ENCODE measurements at regions not wholly inside any gene's neighbourhood (a gene's known extent, or its start where the extent isn't known, plus 50 kb on each side); places are given as distances from the start of the nearest gene placed in this dataset.
A peak's percentile ranks its signal among the peaks of the same experiment; 100 is the strongest.

- no peak overlapping the region for H4K5ac ChIP-seq (ENCODE audit: low read length)
- no peak overlapping the region for H3K9ac ChIP-seq (ENCODE audit: low read length)
- no peak overlapping the region for H3K4me2 ChIP-seq (ENCODE audit: low read length)
- no peak overlapping the region for H3K27ac ChIP-seq (ENCODE audit: low read depth, low read length)
- H2BK5ac ChIP-seq (ENCODE audit: low read length): no peak overlapping the region
- no peaks in the 10 kb centered on the region for H3K79me2 ChIP-seq (ENCODE audit: control insufficient read depth, insufficient read depth, low read length)
- no peak overlapping the region for H2BK120ac ChIP-seq (ENCODE audit: low read depth, low read length)
- no peak overlapping the region for H3K18ac ChIP-seq (ENCODE audit: low read length)
- H3K23ac ChIP-seq (ENCODE audit: low read length): no peak overlapping the region
- DNase-seq: no peak
- H2BK15ac ChIP-seq (replicated peaks; ENCODE audit: low read depth): no peak overlapping the region
- H3K27me3 ChIP-seq (ENCODE audit: insufficient read depth, low read length, poor library complexity): no peaks in the 10 kb centered on the region
- H3K79me1 ChIP-seq (ENCODE audit: low read length): no peaks in the 10 kb centered on the region
- no peak overlapping the region for H4K8ac ChIP-seq (ENCODE audit: low read depth, low read length)
- no peak overlapping the region for H2AK5ac ChIP-seq (ENCODE audit: low read length)
- H3K4me1 ChIP-seq (ENCODE audit: control insufficient read depth, low read depth, low read length): peaks cover 3% of the 10 kb centered on the region
- H3K4me3 ChIP-seq (ENCODE audit: low read length): no peak overlapping the region
- H3K56ac ChIP-seq (ENCODE audit: low read length): no peak overlapping the region
- H3K36me3 ChIP-seq (ENCODE audit: control insufficient read depth, insufficient read depth, low read length): no peaks in the 10 kb centered on the region
- H3K4ac ChIP-seq (ENCODE audit: low read depth, low read length): no peak overlapping the region
Measured at GRCh38 chr5:114062932-114063867, 298.7 kb upstream of the KCNN2 start.

DNA sequence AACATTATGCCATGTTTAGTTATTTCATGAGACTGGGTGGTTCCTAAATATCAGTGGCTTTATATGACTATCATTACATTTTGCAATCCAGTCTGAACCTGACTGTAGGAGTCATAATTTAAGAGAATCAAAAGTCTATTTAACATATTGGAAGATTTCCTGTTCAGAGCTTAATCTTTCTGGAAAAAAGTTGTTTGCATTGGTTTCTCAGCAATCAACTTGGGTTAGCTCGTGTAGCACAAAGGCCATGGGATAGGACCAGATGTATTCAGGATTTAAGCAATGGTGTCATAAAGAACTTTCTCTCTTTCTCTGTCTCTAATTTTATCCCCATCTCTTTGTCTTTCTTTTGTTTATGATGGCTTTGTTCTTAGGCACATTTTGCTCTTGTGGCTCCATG, 296.0 kb upstream of the KCNN2 start:
- DNase-seq: no peak
- Histone ChIP-seq H3K18ac (ENCODE audit: low read length) (no peak overlapping the region), H3K27me3 (ENCODE audit: insufficient read depth, low read length, poor library complexity) (no peaks in the 10 kb centered on the region), H4K8ac (ENCODE audit: low read depth, low read length) (no peak overlapping the region), H2AK5ac (ENCODE audit: low read length) (no peak overlapping the region), H3K4me3 (ENCODE audit: low read length) (no peak overlapping the region), H2BK120ac (ENCODE audit: low read depth, low read length) (no peak overlapping the region), H2BK15ac (replicated peaks; ENCODE audit: low read depth) (no peak overlapping the region), H4K5ac (ENCODE audit: low read length) (no peak overlapping the region), H3K27ac (ENCODE audit: low read depth, low read length) (no peak overlapping the region), H3K9ac (ENCODE audit: low read length) (no peak overlapping the region), H3K56ac (ENCODE audit: low read length) (no peak overlapping the region), H3K4me2 (ENCODE audit: low read length) (no peak overlapping the region), H3K79me1 (ENCODE audit: low read length) (no peaks in the 10 kb centered on the region), H3K23ac (ENCODE audit: low read length) (no peak overlapping the region), H3K36me3 (ENCODE audit: control insufficient read depth, insufficient read depth, low read length) (no peaks in the 10 kb centered on the region), H3K4me1 (ENCODE audit: control insufficient read depth, low read depth, low read length) (peaks cover 3% of the 10 kb centered on the region), H3K4ac (ENCODE audit: low read depth, low read length) (no peak overlapping the region), H3K79me2 (ENCODE audit: control insufficient read depth, insufficient read depth, low read length) (no peaks in the 10 kb centered on the region), H2BK5ac (ENCODE audit: low read length) (no peak overlapping the region)
- no CpG with 5 or more reads among the region's 1 CpG for WGBS (ENCODE audit: extremely low coverage, insufficient coverage, low lambda C conversion rate)

DNA sequence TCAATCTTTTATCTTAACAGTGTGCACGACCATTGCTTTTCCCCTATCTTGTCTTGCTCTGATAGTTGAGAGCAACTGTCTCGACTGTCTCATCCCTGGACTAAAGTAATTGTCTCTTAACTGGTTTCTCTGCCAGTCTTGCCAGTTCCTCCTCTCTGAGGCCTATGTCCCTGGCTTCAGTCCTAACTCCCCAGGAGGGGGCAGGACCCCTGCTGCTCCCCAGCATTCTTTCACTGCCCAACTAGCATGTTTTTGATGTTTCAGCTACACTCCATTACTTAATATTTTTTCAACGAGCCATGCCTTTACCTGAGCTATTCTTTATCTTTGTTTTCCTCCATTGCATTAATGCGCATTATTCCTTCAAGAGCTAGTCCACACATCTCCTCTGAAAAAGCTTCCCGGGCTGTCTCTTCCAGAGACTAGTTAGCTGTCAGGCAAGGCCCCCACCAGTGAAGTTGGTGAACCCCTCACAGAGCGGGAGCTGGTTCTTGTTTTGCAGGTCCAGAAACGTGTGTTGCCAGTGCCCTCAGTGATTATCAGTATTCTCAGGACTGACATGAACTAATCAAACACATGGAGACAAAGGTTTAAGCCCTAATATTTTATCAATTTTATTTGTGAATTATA, 291.7 kb upstream of the KCNN2 start:
- Histone ChIP-seq H3K27ac (ENCODE audit: low read depth, low read length) (no peak overlapping the region), H4K8ac (ENCODE audit: low read depth, low read length) (no peak overlapping the region), H3K79me2 (ENCODE audit: control insufficient read depth, insufficient read depth, low read length) (no peaks in the 10 kb centered on the region), H3K36me3 (ENCODE audit: control insufficient read depth, insufficient read depth, low read length) (no peaks in the 10 kb centered on the region), H3K9ac (ENCODE audit: low read length) (no peak overlapping the region), H2AK5ac (ENCODE audit: low read length) (no peak overlapping the region), H3K4me1 (ENCODE audit: control insufficient read depth, low read depth, low read length) (no peaks in the 10 kb centered on the region), H2BK15ac (replicated peaks; ENCODE audit: low read depth) (no peak overlapping the region), H3K79me1 (ENCODE audit: low read length) (no peaks in the 10 kb centered on the region), H3K27me3 (ENCODE audit: insufficient read depth, low read length, poor library complexity) (no peaks in the 10 kb centered on the region), H3K23ac (ENCODE audit: low read length) (no peak overlapping the region), H3K4ac (ENCODE audit: low read depth, low read length) (no peak overlapping the region), H3K4me2 (ENCODE audit: low read length) (no peak overlapping the region), H2BK120ac (ENCODE audit: low read depth, low read length) (no peak overlapping the region), H4K5ac (ENCODE audit: low read length) (no peak overlapping the region), H3K4me3 (ENCODE audit: low read length) (no peak overlapping the region), H3K18ac (ENCODE audit: low read length) (no peak overlapping the region), H3K56ac (ENCODE audit: low read length) (no peak overlapping the region), H2BK5ac (ENCODE audit: low read length) (no peak overlapping the region)
- no CpG with 5 or more reads among the region's 7 CpGs for WGBS (ENCODE audit: extremely low coverage, insufficient coverage, low lambda C conversion rate)
- peak; percentile 29 for DNase-seq

DNA sequence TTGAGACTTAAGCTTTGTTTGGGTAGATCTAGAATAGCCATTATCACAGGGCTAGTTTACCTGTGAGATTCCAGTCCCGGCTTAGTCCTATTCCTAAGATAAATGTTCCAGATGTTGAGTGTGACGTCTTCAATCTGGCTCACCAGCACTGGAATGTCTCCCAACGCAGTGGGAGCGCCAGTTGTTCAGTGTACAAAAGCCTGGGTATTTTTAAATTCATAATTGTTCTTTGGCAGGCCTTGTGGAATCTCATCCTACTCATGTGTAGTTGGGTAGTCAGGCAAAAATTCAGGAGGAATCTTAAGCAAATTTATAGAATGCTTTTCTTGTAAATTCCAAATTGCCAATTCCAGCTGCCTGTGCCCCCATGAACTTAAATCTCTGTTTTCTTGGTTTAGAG, 272.6 kb upstream of the KCNN2 start:
- H4K5ac ChIP-seq (ENCODE audit: low read length): no peak overlapping the region
- H2BK15ac ChIP-seq (replicated peaks; ENCODE audit: low read depth): no peak overlapping the region
- no peak overlapping the region for H3K18ac ChIP-seq (ENCODE audit: low read length)
- H2BK5ac ChIP-seq (ENCODE audit: low read length): no peak overlapping the region
- no peak overlapping the region for H3K4ac ChIP-seq (ENCODE audit: low read depth, low read length)
- no peak overlapping the region for H3K27ac ChIP-seq (ENCODE audit: low read depth, low read length)
- H3K4me3 ChIP-seq (ENCODE audit: low read length): no peak overlapping the region
- no peaks in the 10 kb centered on the region for H3K79me1 ChIP-seq (ENCODE audit: low read length)
- H4K8ac ChIP-seq (ENCODE audit: low read depth, low read length): no peak overlapping the region
- no peaks in the 10 kb centered on the region for H3K36me3 ChIP-seq (ENCODE audit: control insufficient read depth, insufficient read depth, low read length)
- H3K56ac ChIP-seq (ENCODE audit: low read length): no peak overlapping the region
- H2BK120ac ChIP-seq (ENCODE audit: low read depth, low read length): no peak overlapping the region
- no peaks in the 10 kb centered on the region for H3K27me3 ChIP-seq (ENCODE audit: insufficient read depth, low read length, poor library complexity)
- no peaks in the 10 kb centered on the region for H3K4me1 ChIP-seq (ENCODE audit: control insufficient read depth, low read depth, low read length)
- DNase-seq: no peak
- no peak overlapping the region for H3K4me2 ChIP-seq (ENCODE audit: low read length)
- no peak overlapping the region for H3K23ac ChIP-seq (ENCODE audit: low read length)
- no CpG with 5 or more reads among the region's 4 CpGs for WGBS (ENCODE audit: extremely low coverage, insufficient coverage, low lambda C conversion rate)
- no peak overlapping the region for H2AK5ac ChIP-seq (ENCODE audit: low read length)
- no peaks in the 10 kb centered on the region for H3K79me2 ChIP-seq (ENCODE audit: control insufficient read depth, insufficient read depth, low read length)
- no peak overlapping the region for H3K9ac ChIP-seq (ENCODE audit: low read length)

- Histone ChIP-seq H3K79me1 (ENCODE audit: low read length) (no peaks in the 10 kb centered on the region), H2BK5ac (ENCODE audit: low read length) (no peak overlapping the region), H3K56ac (ENCODE audit: low read length) (no peak overlapping the region), H3K27ac (ENCODE audit: low read depth, low read length) (no peak overlapping the region), H3K4me3 (ENCODE audit: low read length) (no peak overlapping the region), H3K27me3 (ENCODE audit: insufficient read depth, low read length, poor library complexity) (no peaks in the 10 kb centered on the region), H4K8ac (ENCODE audit: low read depth, low read length) (no peak overlapping the region), H3K79me2 (ENCODE audit: control insufficient read depth, insufficient read depth, low read length) (no peaks in the 10 kb centered on the region), H3K4me2 (ENCODE audit: low read length) (no peak overlapping the region), H3K9ac (ENCODE audit: low read length) (no peak overlapping the region), H3K18ac (ENCODE audit: low read length) (no peak overlapping the region), H4K5ac (ENCODE audit: low read length) (no peak overlapping the region), H2AK5ac (ENCODE audit: low read length) (no peak overlapping the region), H3K4me1 (ENCODE audit: control insufficient read depth, low read depth, low read length) (no peaks in the 10 kb centered on the region), H3K36me3 (ENCODE audit: control insufficient read depth, insufficient read depth, low read length) (no peaks in the 10 kb centered on the region), H2BK15ac (replicated peaks; ENCODE audit: low read depth) (no peak overlapping the region), H3K23ac (ENCODE audit: low read length) (no peak overlapping the region), H3K4ac (ENCODE audit: low read depth, low read length) (no peak overlapping the region), H2BK120ac (ENCODE audit: low read depth, low read length) (no peak overlapping the region)
- WGBS (ENCODE audit: extremely low coverage, insufficient coverage, low lambda C conversion rate): no CpG with 5 or more reads among the region's 2 CpGs
- peak; percentile 48 for DNase-seq
Measured at GRCh38 chr5:114097570-114097969, 264.3 kb upstream of the KCNN2 start.
